ENCODE measurements at regions not wholly inside any gene's neighbourhood (a gene's known extent, or its start where the extent isn't known, plus 50 kb on each side); places are given as distances from the start of the nearest gene placed in this dataset.

GRCh38 chr3:167095976-167096375 is 284.1 kb downstream of the ZBBX start:
- Histone ChIP-seq H3K4me1 (ENCODE audit: insufficient read depth, low read length) (no peaks in the 10 kb centered on the region), H3K36me3 (ENCODE audit: insufficient read depth, low read length) (no peaks in the 10 kb centered on the region), H3K4me3 (ENCODE audit: low read length) (no peak overlapping the region), H3K27me3 (ENCODE audit: insufficient read depth, low read length) (no peaks in the 10 kb centered on the region), H3K9me3 (ENCODE audit: low read length) (no peaks in the 10 kb centered on the region), H2AFZ (ENCODE audit: low read depth, low read length) (peak overlapping the region; percentile 36)

- H3K9me3 ChIP-seq (ENCODE audit: low read length) = no peaks in the 10 kb centered on the region
- no peaks in the 10 kb centered on the region for H3K4me1 ChIP-seq (ENCODE audit: insufficient read depth, low read length)
Measured at GRCh38 chr3:167094632-167095031, 285.5 kb downstream of the ZBBX start.

GRCh38 chr3:167091226-167091625 is 288.9 kb downstream of the ZBBX start:
- no peaks in the 10 kb centered on the region for H3K27me3 ChIP-seq (ENCODE audit: insufficient read depth, low read length)
- H3K9me3 ChIP-seq (ENCODE audit: low read length) = no peaks in the 10 kb centered on the region
- no peak overlapping the region for H2AFZ ChIP-seq (ENCODE audit: low read depth, low read length)
- no peaks in the 10 kb centered on the region for H3K4me1 ChIP-seq (ENCODE audit: insufficient read depth, low read length)
- H3K36me3 ChIP-seq (ENCODE audit: insufficient read depth, low read length) = no peaks in the 10 kb centered on the region
- H3K4me3 ChIP-seq (ENCODE audit: low read length) = no peak overlapping the region

More at GRCh38 chr3:167094632-167095031, 285.5 kb downstream of the ZBBX start:
- Histone ChIP-seq H3K36me3 (ENCODE audit: insufficient read depth, low read length) (no peaks in the 10 kb centered on the region), H3K4me3 (ENCODE audit: low read length) (no peak overlapping the region), H2AFZ (ENCODE audit: low read depth, low read length) (no peak overlapping the region), H3K27me3 (ENCODE audit: insufficient read depth, low read length) (no peaks in the 10 kb centered on the region)

- H3K4me1 ChIP-seq (ENCODE audit: insufficient read depth, low read length) = peaks cover 9% of the 10 kb centered on the region
- no peaks in the 10 kb centered on the region for H3K36me3 ChIP-seq (ENCODE audit: insufficient read depth, low read length)
- H2AFZ ChIP-seq (ENCODE audit: low read depth, low read length) = peak overlapping the region; percentile 23
- H3K27me3 ChIP-seq (ENCODE audit: insufficient read depth, low read length) = no peaks in the 10 kb centered on the region
- H3K4me3 ChIP-seq (ENCODE audit: low read length) = no peak overlapping the region
- H3K9me3 ChIP-seq (ENCODE audit: low read length) = no peaks in the 10 kb centered on the region
Measured at GRCh38 chr3:167084545-167084944, 295.6 kb downstream of the ZBBX start.

GRCh38 chr3:167078070-167078622 is 302.0 kb downstream of the ZBBX start:
- no peak overlapping the region for H3K4me3 ChIP-seq (ENCODE audit: low read length)
- no peaks in the 10 kb centered on the region for H3K9me3 ChIP-seq (ENCODE audit: low read length)
- H3K4me1 ChIP-seq (ENCODE audit: insufficient read depth, low read length) = no peaks in the 10 kb centered on the region
- H3K36me3 ChIP-seq (ENCODE audit: insufficient read depth, low read length) = no peaks in the 10 kb centered on the region
- H2AFZ ChIP-seq (ENCODE audit: low read depth, low read length) = peak overlapping the region; percentile 31
- H3K27me3 ChIP-seq (ENCODE audit: insufficient read depth, low read length) = no peaks in the 10 kb centered on the region

- Histone ChIP-seq H2AFZ (ENCODE audit: low read depth, low read length) (no peak overlapping the region), H3K27me3 (ENCODE audit: insufficient read depth, low read length) (no peaks in the 10 kb centered on the region), H3K9me3 (ENCODE audit: low read length) (no peaks in the 10 kb centered on the region), H3K36me3 (ENCODE audit: insufficient read depth, low read length) (no peaks in the 10 kb centered on the region), H3K4me3 (ENCODE audit: low read length) (no peak overlapping the region), H3K4me1 (ENCODE audit: insufficient read depth, low read length) (no peaks in the 10 kb centered on the region)
Measured at GRCh38 chr3:167067787-167068161, 312.3 kb downstream of the ZBBX start.

GRCh38 chr3:167066977-167067786 is 312.9 kb downstream of the ZBBX start:
- no peak overlapping the region for H2AFZ ChIP-seq (ENCODE audit: low read depth, low read length)
- no peaks in the 10 kb centered on the region for H3K4me1 ChIP-seq (ENCODE audit: insufficient read depth, low read length)

GRCh38 chr3:167057581-167057980 is 322.5 kb downstream of the ZBBX start:
- H3K4me1 ChIP-seq (ENCODE audit: insufficient read depth, low read length) = peaks cover 12% of the 10 kb centered on the region
- H3K9me3 ChIP-seq (ENCODE audit: low read length) = no peaks in the 10 kb centered on the region
- no peaks in the 10 kb centered on the region for H3K36me3 ChIP-seq (ENCODE audit: insufficient read depth, low read length)
- H3K27me3 ChIP-seq (ENCODE audit: insufficient read depth, low read length) = no peaks in the 10 kb centered on the region
- H2AFZ ChIP-seq (ENCODE audit: low read depth, low read length) = no peak overlapping the region
- H3K4me3 ChIP-seq (ENCODE audit: low read length) = no peak overlapping the region

More at GRCh38 chr3:167066977-167067786, 312.9 kb downstream of the ZBBX start:
- H3K27me3 ChIP-seq (ENCODE audit: insufficient read depth, low read length) = no peaks in the 10 kb centered on the region
- H3K4me3 ChIP-seq (ENCODE audit: low read length) = no peak overlapping the region
- H3K36me3 ChIP-seq (ENCODE audit: insufficient read depth, low read length) = no peaks in the 10 kb centered on the region
- H3K9me3 ChIP-seq (ENCODE audit: low read length) = no peaks in the 10 kb centered on the region

- no peaks in the 10 kb centered on the region for H3K9me3 ChIP-seq (ENCODE audit: low read length)
- H3K4me3 ChIP-seq (ENCODE audit: low read length) = no peak overlapping the region
- H3K36me3 ChIP-seq (ENCODE audit: insufficient read depth, low read length) = no peaks in the 10 kb centered on the region
- H3K4me1 ChIP-seq (ENCODE audit: insufficient read depth, low read length) = peaks cover 16% of the 10 kb centered on the region
- H3K27me3 ChIP-seq (ENCODE audit: insufficient read depth, low read length) = no peaks in the 10 kb centered on the region
- no peak overlapping the region for H2AFZ ChIP-seq (ENCODE audit: low read depth, low read length)
Measured at GRCh38 chr3:167054926-167055325, 325.2 kb downstream of the ZBBX start.

- Histone ChIP-seq H3K36me3 (ENCODE audit: insufficient read depth, low read length) (no peaks in the 10 kb centered on the region), H3K9me3 (ENCODE audit: low read length) (no peaks in the 10 kb centered on the region), H3K27me3 (ENCODE audit: insufficient read depth, low read length) (no peaks in the 10 kb centered on the region), H3K4me3 (ENCODE audit: low read length) (no peak overlapping the region), H2AFZ (ENCODE audit: low read depth, low read length) (no peak overlapping the region), H3K4me1 (ENCODE audit: insufficient read depth, low read length) (peaks cover 4% of the 10 kb centered on the region)
Measured at GRCh38 chr3:167051421-167051820, 328.7 kb downstream of the ZBBX start.

GRCh38 chr3:167033866-167034265 is 346.2 kb downstream of the ZBBX start:
- Histone ChIP-seq H3K9me3 (ENCODE audit: low read length) (no peaks in the 10 kb centered on the region), H3K4me3 (ENCODE audit: low read length) (no peak overlapping the region), H3K4me1 (ENCODE audit: insufficient read depth, low read length) (peaks cover 9% of the 10 kb centered on the region), H2AFZ (ENCODE audit: low read depth, low read length) (no peak overlapping the region), H3K36me3 (ENCODE audit: insufficient read depth, low read length) (no peaks in the 10 kb centered on the region), H3K27me3 (ENCODE audit: insufficient read depth, low read length) (no peaks in the 10 kb centered on the region)

- H3K9me3 ChIP-seq (ENCODE audit: low read length) = no peaks in the 10 kb centered on the region
- H3K36me3 ChIP-seq (ENCODE audit: insufficient read depth, low read length) = no peaks in the 10 kb centered on the region
- no peak overlapping the region for H3K4me3 ChIP-seq (ENCODE audit: low read length)
- H2AFZ ChIP-seq (ENCODE audit: low read depth, low read length) = no peak overlapping the region
- H3K4me1 ChIP-seq (ENCODE audit: insufficient read depth, low read length) = peaks cover 9% of the 10 kb centered on the region
- H3K27me3 ChIP-seq (ENCODE audit: insufficient read depth, low read length) = no peaks in the 10 kb centered on the region
Measured at GRCh38 chr3:167032267-167032876, 347.7 kb downstream of the ZBBX start.

GRCh38 chr3:167031364-167032049 is 348.6 kb downstream of the ZBBX start:
- peaks cover 9% of the 10 kb centered on the region for H3K4me1 ChIP-seq (ENCODE audit: insufficient read depth, low read length)
- no peaks in the 10 kb centered on the region for H3K36me3 ChIP-seq (ENCODE audit: insufficient read depth, low read length)
- no peaks in the 10 kb centered on the region for H3K27me3 ChIP-seq (ENCODE audit: insufficient read depth, low read length)
- H3K9me3 ChIP-seq (ENCODE audit: low read length) = no peaks in the 10 kb centered on the region
- no peak overlapping the region for H2AFZ ChIP-seq (ENCODE audit: low read depth, low read length)
- no peak overlapping the region for H3K4me3 ChIP-seq (ENCODE audit: low read length)
